Sigmoid colon (tissue), 4 donors: ENCODE measurements at regions not wholly inside any gene's neighbourhood (a gene's known extent, or its start where the extent isn't known, plus 50 kb on each side); places are given as distances from the start of the nearest gene placed in this dataset.

Experiments used
- CTCF ChIP-seq, 4 experiments: fragments of 450-650 bp in 3 of 4; fragments of 200-600 bp in 1 of 4; IDR thresholded peaks; one replicate each; pipeline ENCODE4 v1.5.1; 2016 to 2019; ENCODE audit warnings: antibody characterized with exemption in 4 of 4, mild to moderate bottlenecking in 3 of 4, moderate library complexity in 2 of 4
- EP300 ChIP-seq, 4 donors: sonication (generic); formaldehyde crosslinking; IDR thresholded peaks; one replicate each; pipeline ENCODE4 v1.6.1; 2017; ENCODE audit warnings: antibody characterized with exemption in 4 of 4
- POLR2A ChIP-seq, 2 donors: fragments of 450-650 bp; IDR thresholded peaks; one replicate each; pipeline ENCODE4 v1.6.1; 2016; ENCODE audit warnings: antibody characterized with exemption in 2 of 2, mild to moderate bottlenecking in 2 of 2, moderate library complexity in 2 of 2
- POLR2AphosphoS5 ChIP-seq, 4 donors: sonication (generic); formaldehyde crosslinking; IDR thresholded peaks; one replicate each; pipeline ENCODE4 v1.6.1; 2017; ENCODE audit warnings: antibody characterized with exemption in 4 of 4

GRCh38 chr9:649128-650074 lies 192.1 kb upstream of the DMRT1 start:
- no peak for TF ChIP-seq POLR2A (IDR thresholded peaks at IDR 0.05)
- no peak for TF ChIP-seq CTCF (IDR thresholded peaks at IDR 0.05)
- TF ChIP-seq POLR2AphosphoS5 (IDR thresholded peaks at IDR 0.05) = no peak
- TF ChIP-seq EP300 (IDR thresholded peaks at IDR 0.05) = no peak
